K562 (cell line): ENCODE measurements at regions not wholly inside any gene's neighbourhood (a gene's known extent, or its start where the extent isn't known, plus 50 kb on each side); places are given as distances from the start of the nearest gene placed in this dataset.

Experiments used
- ATAC-seq: fragments of 200-7000 bp; cut with Tn5 transposase; 3 replicates; pipeline ENCODE4 v1.9.1; 2020; ENCODE audit warnings: moderate library complexity
- BruUV-seq: library from RNA; stranded (reverse); fragments of 400-500 nt; replicated peaks from 2 replicates; lab custom pipeline; 2021; lab: Mats Ljungman, UMichigan
- CTCF ChIA-PET: fragments of 300-600 bp; formaldehyde crosslinking; extraction: SDS; loops from one replicate; lab custom pipeline; 2021; ENCODE audit warnings: low intra/inter-chr PET ratio; lab: Yijun Ruan, JAX
- POLR2A ChIA-PET: fragments of 300-600, 350-650 bp; sonication (Branson Sonifier 250); formaldehyde crosslinking; extraction: SDS; loops from one replicate; lab custom pipeline; 2021; ENCODE audit warnings: antibody characterized with exemption, inconsistent platforms; lab: Yijun Ruan, JAX
- DNase-seq, 4 experiments: peaks; one replicate each; pipeline versions ENCODE4 v3.0.0 to v3.0.0-alpha.2; 2011 to 2018; ENCODE audit warnings: low spot score in 3 of 4, mixed read lengths in 3 of 4; ENCODE audit errors: extremely low read depth in 1 of 4
- FAIRE-seq: peaks from 2 replicates; lab custom pipeline; 2011; peaks lifted over from hg19 to GRCh38; lab: Jason Lieb, UNC
- H2AFZ ChIP-seq: 2 replicates; pipeline ENCODE4 v1.6.0; 2011; ENCODE audit warnings: low read depth, low read length, control low read depth, inconsistent platforms
- H3K27ac ChIP-seq: fragments of 200-600 bp; 3 replicates; pipeline ENCODE4 v1.8.0; 2011; ENCODE audit warnings: low read depth, mild to moderate bottlenecking, control low read depth, inconsistent platforms, low read length, moderate library complexity, mixed read lengths; ENCODE audit errors: extremely low read depth
- H3K27me3 ChIP-seq, 2 experiments: fragments of 300-600 bp in 1 of 2; 2 replicates in 1 of 2; 3 replicates in 1 of 2; pipeline versions ENCODE4 v1.6.0 to v1.8.0; 2011; ENCODE audit warnings: inconsistent platforms in 2 of 2, low read length in 2 of 2, mild to moderate bottlenecking in 1 of 2, mixed read lengths in 1 of 2, moderate library complexity in 1 of 2; ENCODE audit not compliant: control insufficient read depth in 2 of 2, insufficient read depth in 2 of 2
- H3K36me3 ChIP-seq: fragments of 300-600 bp; 3 replicates; pipeline ENCODE4 v1.8.0; 2011; ENCODE audit warnings: mild to moderate bottlenecking, low read length, inconsistent platforms; ENCODE audit not compliant: control insufficient read depth, insufficient read depth
- H3K4me1 ChIP-seq, 2 experiments: fragments of 200-600 bp in 1 of 2; replicated peaks in 1 of 2; 2 replicates in 1 of 2; 3 replicates in 1 of 2; pipeline versions ENCODE4 v1.5.1 to v1.8.0; 2011; ENCODE audit warnings: inconsistent platforms in 2 of 2, low read length in 2 of 2, mild to moderate bottlenecking in 1 of 2, mixed read lengths in 1 of 2, moderate library complexity in 1 of 2; ENCODE audit not compliant: control insufficient read depth in 2 of 2, insufficient read depth in 2 of 2
- H3K4me2 ChIP-seq: 2 replicates; pipeline ENCODE4 v1.6.1; 2011; ENCODE audit warnings: low read length, control low read depth, inconsistent platforms, mixed read lengths; ENCODE audit not compliant: insufficient read depth
- H3K4me3 ChIP-seq: fragments of 200-600 bp; sonication (generic), shearing (Covaris generic); 2 replicates; pipeline ENCODE4 v1.5.1; 2016; ENCODE audit warnings: control low read depth, inconsistent platforms
- H3K79me2 ChIP-seq: fragments of 200-600 bp; 3 replicates; pipeline ENCODE4 v1.8.0; 2011; ENCODE audit warnings: low read length, inconsistent platforms; ENCODE audit not compliant: control insufficient read depth, insufficient read depth
- H3K9ac ChIP-seq, 2 experiments: 2 replicates each; pipeline versions ENCODE4 v1.6.0 to v1.6.1; 2011; ENCODE audit warnings: low read depth in 2 of 2, low read length in 2 of 2, control low read depth in 1 of 2, inconsistent platforms in 1 of 2, mild to moderate bottlenecking in 1 of 2, mixed read lengths in 1 of 2; ENCODE audit not compliant: insufficient read depth in 1 of 2
- H3K9me1 ChIP-seq: one replicate; pipeline ENCODE4 v1.6.0; 2011; ENCODE audit warnings: inconsistent platforms, mild to moderate bottlenecking, low read length, moderate library complexity; ENCODE audit not compliant: control insufficient read depth, insufficient read depth
- H3K9me3 ChIP-seq: replicated peaks from 2 replicates; pipeline ENCODE4 v1.5.1; 2011; ENCODE audit warnings: low read depth, low read length, inconsistent platforms; ENCODE audit not compliant: control insufficient read depth, insufficient read depth
- H4K20me1 ChIP-seq: replicated peaks from 2 replicates; pipeline ENCODE4 v1.6.1; 2011; ENCODE audit warnings: low read length, inconsistent platforms, mixed read lengths; ENCODE audit not compliant: control insufficient read depth, insufficient read depth
- BRF2 ChIP-seq: IDR thresholded peaks from 3 replicates; pipeline ENCODE4 v1.6.1; 2011; ENCODE audit warnings: borderline replicate concordance, mild to moderate bottlenecking; ENCODE audit not compliant: insufficient read length, insufficient read depth
- CTCF ChIP-seq, 3 experiments: IDR thresholded peaks in 2 of 3; conservative IDR thresholded peaks in 1 of 3; 2 replicates each; pipeline ENCODE4 v1.5.1; 2011 to 2012; ENCODE audit warnings: low read length in 3 of 3, mild to moderate bottlenecking in 3 of 3, control low read depth in 2 of 3, improper control_type of control experiment in 1 of 3, inconsistent platforms in 1 of 3, low read depth in 1 of 3, mixed read lengths in 1 of 3, moderate library complexity in 1 of 3; ENCODE audit not compliant: insufficient read depth in 2 of 3
- HNRNPH1 ChIP-seq: fragments of 200-400 bp; formaldehyde crosslinking; optimal IDR thresholded peaks from 2 replicates; pipeline ENCODE3; 2017; ENCODE audit warnings: low read depth, mild to moderate bottlenecking, low read length, moderate library complexity
- MCM3 ChIP-seq: fragments of 450-650 bp; IDR thresholded peaks from 2 replicates; pipeline ENCODE4 v1.6.1; 2016
- MYBL2 ChIP-seq, 2 experiments: fragments of 450-650 bp in 1 of 2; sonication (generic) in 1 of 2; formaldehyde crosslinking in 1 of 2; IDR thresholded peaks; 2 replicates each; pipeline versions ENCODE4 v1.6.1 to v1.8.1; 2017 to 2022; ENCODE audit warnings: borderline replicate concordance in 1 of 2, inconsistent platforms in 1 of 2, low read depth in 1 of 2, mild to moderate bottlenecking in 1 of 2, missing genetic modification reagents in 1 of 2, moderate library complexity in 1 of 2
- MYC ChIP-seq, 2 experiments: fragments of 250-450 bp in 1 of 2; sonication (Bioruptor Pico) in 1 of 2; IDR thresholded peaks; 2 replicates each; pipeline versions ENCODE4 v1.5.1 to v1.6.1; 2012 to 2021; ENCODE audit warnings: low read depth in 2 of 2, borderline replicate concordance in 1 of 2, improper control_type of control experiment in 1 of 2, low read length in 1 of 2, mild to moderate bottlenecking in 1 of 2, moderate library complexity in 1 of 2
- ZNF224 ChIP-seq: sonication (generic); formaldehyde crosslinking; IDR thresholded peaks from 2 replicates; pipeline ENCODE4 v1.8.0; 2022; ENCODE audit warnings: mild to moderate bottlenecking, missing genetic modification reagents
- ZNF431 ChIP-seq: sonication (generic); formaldehyde crosslinking; IDR thresholded peaks from 2 replicates; pipeline ENCODE4 v1.8.0; 2022; ENCODE audit warnings: mild to moderate bottlenecking, missing genetic modification reagents
- WGBS: fragments of 100-300 bp; shearing (Covaris generic); methylation state at CpG from one replicate; pipeline ENCODE4 v1.1.6; 2016; ENCODE audit warnings: low coverage, mixed read lengths; ENCODE audit not compliant: insufficient coverage; ENCODE audit errors: missing lambda C conversion rate; 5-methylcytosine and 5-hydroxymethylcytosine counted together
- in situ Hi-C: fragments of 300-500 bp; cut with MboI; formaldehyde crosslinking; loops from 4 replicates; pipeline ENCODE4 v1.15.0; 2018; ENCODE audit warnings: inconsistent platforms, mixed read lengths
- intact Hi-C: fragments of 100-400 bp; cut with micrococcal nuclease; formaldehyde crosslinking; loops from 2 replicates; pipeline ENCODE4 v1.14.2; 2022

- TF ChIP-seq MYC (IDR thresholded peaks at IDR 0.05; ENCODE audit: low read depth, low read length) = no peak
- no peak for TF ChIP-seq MYC (CRISPR knock-in tag; IDR thresholded peaks at IDR 0.05; ENCODE audit: borderline replicate concordance, low read depth)
- TF ChIP-seq MCM3 = no peak
- no peak for TF ChIP-seq HNRNPH1
- TF ChIP-seq MYBL2 (IDR thresholded peaks at IDR 0.05; ENCODE audit: low read depth) = no peak
- no peak for TF ChIP-seq MYBL2 (CRISPR knock-in tag; IDR thresholded peaks at IDR 0.05; ENCODE audit: borderline replicate concordance)
- TF ChIP-seq BRF2 = no peak
- no peak for TF ChIP-seq ZNF224 (CRISPR knock-in tag)
- TF ChIP-seq, all 486 proteins: peak for 0
Observed at GRCh38 chr18:76660571-76661192, 161.7 kb upstream of the ZNF236 start (continued).

- Histone ChIP-seq H3K9me3 (no peaks in the 10 kb centered on the region), H3K27ac (no peak overlapping the region), H3K4me3 (no peak overlapping the region), H3K4me1 (no peaks in the 10 kb centered on the region), H2AFZ (no peak overlapping the region), H4K20me1 (no peaks in the 10 kb centered on the region), H3K27me3 (peaks cover 0 to 5% of the 10 kb centered on the region in 2 experiments; a peak in 2 of 5 replicates), H3K9me1 (no peaks in the 10 kb centered on the region), H3K9ac (no peak overlapping the region), H3K36me3 (no peaks in the 10 kb centered on the region), H3K79me2 (no peaks in the 10 kb centered on the region), H3K4me2 (no peak overlapping the region)
- in situ Hi-C loops (no loop called here), intact Hi-C loops (no loop called here)
- ATAC-seq = peak; percentile 77; the same call in 2 of the 3 replicates
- TF ChIP-seq ZNF431 (CRISPR knock-in tag) (no peak), CTCF (IDR thresholded peaks at IDR 0.05 in 2 of 3, conservative IDR thresholded peaks at IDR 0.05 in 1 of 3; ENCODE audit: insufficient read depth in 2 of 3, low read depth in 1 of 3, low read length in 3 of 3) (peak; percentile 47 to 60 (median 48))
- FAIRE-seq = no peak
- ChIA-PET CTCF (interaction anchor here (0.6 kb wide), 1 partner anchor 31 kb away, joined by 3 read pairs; no protein-coding TSS in a partner anchor), POLR2A (interaction anchor here (0.7 kb wide), 2 partner anchors 18 to 76 kb away, joined by 3 read pairs; no protein-coding TSS in a partner anchor)
- WGBS = 6% methylated on average over 5 of the region's 7 CpGs
- DNase-seq = peak; percentile 8 to 28 (median 14)
- no TSS peak for BruUV-seq
Observed at GRCh38 chr18:76658627-76659026, 163.6 kb upstream of the ZNF516 start.
